ENCODE measurements at regions not wholly inside any gene's neighbourhood (a gene's known extent, or its start where the extent isn't known, plus 50 kb on each side); places are given as distances from the start of the nearest gene placed in this dataset.

GRCh38 chr2:238693337-238694093 lies 154.4 kb upstream of the TWIST2 start:
- no peaks in the 10 kb centered on the region for H3K9me3 ChIP-seq (ENCODE audit: severe bottlenecking)
- TF ChIP-seq, protein P1, sequence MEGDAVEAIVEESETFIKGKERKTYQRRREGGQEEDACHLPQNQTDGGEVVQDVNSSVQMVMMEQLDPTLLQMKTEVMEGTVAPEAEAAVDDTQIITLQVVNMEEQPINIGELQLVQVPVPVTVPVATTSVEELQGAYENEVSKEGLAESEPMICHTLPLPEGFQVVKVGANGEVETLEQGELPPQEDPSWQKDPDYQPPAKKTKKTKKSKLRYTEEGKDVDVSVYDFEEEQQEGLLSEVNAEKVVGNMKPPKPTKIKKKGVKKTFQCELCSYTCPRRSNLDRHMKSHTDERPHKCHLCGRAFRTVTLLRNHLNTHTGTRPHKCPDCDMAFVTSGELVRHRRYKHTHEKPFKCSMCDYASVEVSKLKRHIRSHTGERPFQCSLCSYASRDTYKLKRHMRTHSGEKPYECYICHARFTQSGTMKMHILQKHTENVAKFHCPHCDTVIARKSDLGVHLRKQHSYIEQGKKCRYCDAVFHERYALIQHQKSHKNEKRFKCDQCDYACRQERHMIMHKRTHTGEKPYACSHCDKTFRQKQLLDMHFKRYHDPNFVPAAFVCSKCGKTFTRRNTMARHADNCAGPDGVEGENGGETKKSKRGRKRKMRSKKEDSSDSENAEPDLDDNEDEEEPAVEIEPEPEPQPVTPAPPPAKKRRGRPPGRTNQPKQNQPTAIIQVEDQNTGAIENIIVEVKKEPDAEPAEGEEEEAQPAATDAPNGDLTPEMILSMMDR (IDR thresholded peaks at IDR 0.05; ENCODE audit: poor library complexity, severe bottlenecking), result no peak
- no peak overlapping the region for H3K4me3 ChIP-seq (ENCODE audit: severe bottlenecking)
- no peaks in the 10 kb centered on the region for H3K27me3 ChIP-seq (ENCODE audit: insufficient read depth, poor library complexity, severe bottlenecking)
- ATAC-seq (ENCODE audit: low read depth), result no peak
- no peak for DNase-seq (ENCODE audit: low spot score)
- H3K36me3 ChIP-seq (ENCODE audit: low read depth), result no peaks in the 10 kb centered on the region
- H3K27ac ChIP-seq (ENCODE audit: poor library complexity, severe bottlenecking), result no peak overlapping the region
- H3K4me1 ChIP-seq (ENCODE audit: insufficient read depth, poor library complexity, severe bottlenecking), result no peaks in the 10 kb centered on the region

GRCh38 chr2:238694136-238694755 lies 153.6 kb upstream of the TWIST2 start:
- DNase-seq (ENCODE audit: low spot score) (no peak), ATAC-seq (ENCODE audit: low read depth) (no peak)
- Histone ChIP-seq H3K27ac (ENCODE audit: poor library complexity, severe bottlenecking) (no peak overlapping the region), H3K27me3 (ENCODE audit: insufficient read depth, poor library complexity, severe bottlenecking) (no peaks in the 10 kb centered on the region), H3K4me1 (ENCODE audit: insufficient read depth, poor library complexity, severe bottlenecking) (no peaks in the 10 kb centered on the region), H3K9me3 (ENCODE audit: severe bottlenecking) (no peaks in the 10 kb centered on the region), H3K4me3 (ENCODE audit: severe bottlenecking) (no peak overlapping the region), H3K36me3 (ENCODE audit: low read depth) (no peaks in the 10 kb centered on the region)
- TF ChIP-seq, protein P1 (IDR thresholded peaks at IDR 0.05; ENCODE audit: poor library complexity, severe bottlenecking), result no peak

- TF ChIP-seq, protein P1 (IDR thresholded peaks at IDR 0.05; ENCODE audit: poor library complexity, severe bottlenecking), result no peak
- ATAC-seq (ENCODE audit: low read depth) (no peak), DNase-seq (ENCODE audit: low spot score) (no peak)
- H3K4me1 ChIP-seq (ENCODE audit: insufficient read depth, poor library complexity, severe bottlenecking), result no peaks in the 10 kb centered on the region
- H3K4me3 ChIP-seq (ENCODE audit: severe bottlenecking), result no peak overlapping the region
- H3K27me3 ChIP-seq (ENCODE audit: insufficient read depth, poor library complexity, severe bottlenecking), result no peaks in the 10 kb centered on the region
- H3K36me3 ChIP-seq (ENCODE audit: low read depth), result no peaks in the 10 kb centered on the region
- H3K27ac ChIP-seq (ENCODE audit: poor library complexity, severe bottlenecking), result no peak overlapping the region
- no peaks in the 10 kb centered on the region for H3K9me3 ChIP-seq (ENCODE audit: severe bottlenecking)
Observed at GRCh38 chr2:238694922-238695321, 153.0 kb upstream of the TWIST2 start.

DNA sequence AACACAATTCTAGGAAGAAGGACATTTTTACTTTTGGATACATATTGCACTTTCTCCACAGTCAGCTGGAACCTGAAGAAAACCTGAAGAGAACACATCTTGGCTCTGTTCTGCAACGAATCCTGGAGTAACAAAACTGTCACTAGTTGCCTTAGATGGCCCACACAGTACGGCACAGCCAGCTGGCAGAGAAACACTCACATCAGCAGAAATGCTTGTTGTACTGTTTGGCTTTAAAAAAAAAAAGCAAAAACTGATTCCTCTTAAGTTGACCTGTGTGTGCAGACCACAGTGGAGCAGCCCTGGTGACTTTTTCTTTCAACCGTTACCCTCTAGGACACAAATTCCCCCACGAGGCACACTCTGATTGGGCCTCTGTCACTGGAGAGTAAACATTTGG lies 152.3 kb upstream of the TWIST2 start:
- Histone ChIP-seq H3K4me3 (ENCODE audit: severe bottlenecking) (no peak overlapping the region), H3K36me3 (ENCODE audit: low read depth) (no peaks in the 10 kb centered on the region), H3K27me3 (ENCODE audit: insufficient read depth, poor library complexity, severe bottlenecking) (no peaks in the 10 kb centered on the region), H3K4me1 (ENCODE audit: insufficient read depth, poor library complexity, severe bottlenecking) (no peaks in the 10 kb centered on the region), H3K27ac (ENCODE audit: poor library complexity, severe bottlenecking) (no peak overlapping the region), H3K9me3 (ENCODE audit: severe bottlenecking) (no peaks in the 10 kb centered on the region)
- DNase-seq (ENCODE audit: low spot score) (no peak), ATAC-seq (ENCODE audit: low read depth) (no peak)
- TF ChIP-seq, protein P1 (IDR thresholded peaks at IDR 0.05; ENCODE audit: poor library complexity, severe bottlenecking), result no peak

DNA sequence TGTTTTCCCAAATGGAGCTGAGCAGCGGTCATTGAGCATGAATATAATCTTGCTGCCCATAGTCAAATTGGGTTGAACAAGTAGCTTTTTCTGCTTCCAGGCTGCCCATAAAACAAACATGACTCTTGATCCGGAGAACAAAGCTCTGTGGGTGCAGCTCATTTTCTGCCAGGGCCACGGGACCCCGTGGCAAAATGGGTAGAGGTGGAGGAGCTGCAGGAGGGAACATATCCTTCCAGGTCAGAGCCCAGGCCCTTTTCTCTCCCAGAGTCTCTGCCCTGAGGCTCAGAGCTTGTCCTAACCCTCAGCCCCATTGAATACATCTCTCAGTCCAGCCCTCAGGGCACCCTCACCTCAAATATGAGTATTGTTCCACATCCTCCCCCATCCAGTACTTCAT lies 151.6 kb upstream of the TWIST2 start:
- ATAC-seq (ENCODE audit: low read depth) (no peak), DNase-seq (ENCODE audit: low spot score) (no peak)
- no peaks in the 10 kb centered on the region for H3K4me1 ChIP-seq (ENCODE audit: insufficient read depth, poor library complexity, severe bottlenecking)
- no peaks in the 10 kb centered on the region for H3K9me3 ChIP-seq (ENCODE audit: severe bottlenecking)
- TF ChIP-seq, protein P1 (IDR thresholded peaks at IDR 0.05; ENCODE audit: poor library complexity, severe bottlenecking), result no peak
- no peaks in the 10 kb centered on the region for H3K27me3 ChIP-seq (ENCODE audit: insufficient read depth, poor library complexity, severe bottlenecking)
- H3K36me3 ChIP-seq (ENCODE audit: low read depth), result no peaks in the 10 kb centered on the region
- H3K4me3 ChIP-seq (ENCODE audit: severe bottlenecking), result no peak overlapping the region
- no peak overlapping the region for H3K27ac ChIP-seq (ENCODE audit: poor library complexity, severe bottlenecking)

Data from RWPE2 (cell line).